Endothelial cell of umbilical vein (primary cell): ENCODE measurements at regions not wholly inside any gene's neighbourhood (a gene's known extent, or its start where the extent isn't known, plus 50 kb on each side); places are given as distances from the start of the nearest gene placed in this dataset.

Experiments
- BruUV-seq: library from RNA; stranded (reverse); fragments of 400-500 nt; replicated peaks from 2 replicates; lab custom pipeline; 2021; lab: Mats Ljungman, UMichigan
- CTCF ChIA-PET: fragments of 300-600, 350-600 bp; sonication (Branson Sonifier 250); formaldehyde crosslinking; loops from one replicate; lab custom pipeline; 2021; ENCODE audit warnings: antibody characterized with exemption, inconsistent platforms; lab: Charles Lee
- POLR2A ChIA-PET: fragments of 300-600, 350-600 bp; sonication (Branson Sonifier 250); formaldehyde crosslinking; loops from one replicate; lab custom pipeline; 2021; ENCODE audit warnings: antibody characterized with exemption, inconsistent platforms; lab: Charles Lee
- DNase-seq: peaks from one replicate; pipeline ENCODE4 v3.0.0-alpha.2; 2011; ENCODE audit warnings: low read depth, low spot score
- FAIRE-seq: peaks from 2 replicates; lab custom pipeline; 2011; peaks lifted over from hg19 to GRCh38; lab: Jason Lieb, UNC
- H2AFZ ChIP-seq: 2 replicates; pipeline ENCODE4 v1.6.0; 2012; ENCODE audit warnings: low read depth, low read length, control low read depth, inconsistent platforms
- H3K27ac ChIP-seq: 2 replicates; pipeline ENCODE4 v1.5.1; 2011; ENCODE audit warnings: low read depth, mild to moderate bottlenecking, control low read depth, low read length, moderate library complexity; ENCODE audit not compliant: insufficient read depth
- H3K27me3 ChIP-seq, 2 experiments: 2 replicates each; pipeline versions ENCODE4 v1.6.0 to v1.6.1; 2011; ENCODE audit warnings: low read length in 2 of 2, mixed read lengths in 1 of 2; ENCODE audit not compliant: control insufficient read depth in 2 of 2, insufficient read depth in 2 of 2
- H3K36me3 ChIP-seq, 2 experiments: 2 replicates in 1 of 2; 3 replicates in 1 of 2; pipeline ENCODE4 v1.5.1; 2011; ENCODE audit warnings: low read length in 2 of 2, mild to moderate bottlenecking in 1 of 2, moderate library complexity in 1 of 2; ENCODE audit not compliant: control insufficient read depth in 2 of 2, insufficient read depth in 2 of 2; ENCODE audit errors: extremely low read depth in 1 of 2
- H3K4me1 ChIP-seq: 3 replicates; pipeline ENCODE4 v1.5.1; 2011; ENCODE audit warnings: mild to moderate bottlenecking, low read length; ENCODE audit not compliant: control insufficient read depth, insufficient read depth; ENCODE audit errors: extremely low read depth
- H3K4me2 ChIP-seq: 2 replicates; pipeline ENCODE4 v1.6.1; 2011; ENCODE audit warnings: low read length, control low read depth, mixed read lengths; ENCODE audit not compliant: insufficient read depth
- H3K4me3 ChIP-seq, 3 experiments: fragments of 200-600 bp in 1 of 3; sonication (generic), shearing (Covaris generic) in 1 of 3; replicated peaks in 1 of 3; 2 replicates each; pipeline ENCODE4 v1.5.1; 2011 to 2016; ENCODE audit warnings: control low read depth in 3 of 3, low read length in 3 of 3, mild to moderate bottlenecking in 2 of 3, inconsistent platforms in 1 of 3, low read depth in 1 of 3, moderate library complexity in 1 of 3; ENCODE audit not compliant: insufficient read depth in 1 of 3
- H3K79me2 ChIP-seq: 2 replicates; pipeline ENCODE4 v1.6.0; 2012; ENCODE audit warnings: low read length, inconsistent platforms; ENCODE audit not compliant: control insufficient read depth, insufficient read depth
- H3K9ac ChIP-seq: replicated peaks from 2 replicates; pipeline ENCODE3; 2011; ENCODE audit warnings: low read length, control low read depth; ENCODE audit not compliant: insufficient read depth; ENCODE audit errors: extremely low read depth
- H3K9me1 ChIP-seq: replicated peaks from 3 replicates; pipeline ENCODE4 v1.6.0; 2011; ENCODE audit warnings: mild to moderate bottlenecking, low read length; ENCODE audit not compliant: control insufficient read depth, insufficient read depth; ENCODE audit errors: extremely low read depth
- H3K9me3 ChIP-seq: replicated peaks from 2 replicates; pipeline ENCODE4 v1.5.1; 2012; ENCODE audit warnings: low read length, inconsistent platforms; ENCODE audit not compliant: control insufficient read depth, insufficient read depth
- H4K20me1 ChIP-seq: replicated peaks from 2 replicates; pipeline ENCODE3; 2011; ENCODE audit warnings: mild to moderate bottlenecking, low read length; ENCODE audit not compliant: control insufficient read depth, insufficient read depth; ENCODE audit errors: extremely low read depth
- EZH2 ChIP-seq: IDR thresholded peaks from 2 replicates; pipeline ENCODE4 v1.6.1; 2012; ENCODE audit warnings: borderline replicate concordance, low read depth, mild to moderate bottlenecking, moderate library complexity, low read length, inconsistent platforms; ENCODE audit not compliant: severe bottlenecking
- FOS ChIP-seq: IDR thresholded peaks from 2 replicates; pipeline ENCODE4 v1.6.1; 2011; ENCODE audit warnings: mild to moderate bottlenecking, low read length, moderate library complexity, borderline replicate concordance; ENCODE audit not compliant: insufficient read depth
- GATA2 ChIP-seq: IDR thresholded peaks from 2 replicates; pipeline ENCODE4 v1.7.0; 2011; ENCODE audit warnings: low read depth, mild to moderate bottlenecking, moderate library complexity, mixed read lengths, low read length; ENCODE audit not compliant: insufficient read length, insufficient read depth
- JUN ChIP-seq: IDR thresholded peaks from 2 replicates; pipeline ENCODE4 v1.6.1; 2011; ENCODE audit warnings: borderline replicate concordance, low read depth; ENCODE audit not compliant: insufficient read length, insufficient read depth
- MYC ChIP-seq: IDR thresholded peaks from one replicate; pipeline ENCODE4 v1.6.1; 2011; ENCODE audit warnings: mild to moderate bottlenecking, low read depth, low read length
- POLR2A ChIP-seq: IDR thresholded peaks from 2 replicates; pipeline ENCODE4 v1.6.1; 2012; ENCODE audit warnings: low read depth, mild to moderate bottlenecking, control low read depth, low read length
- POLR2AphosphoS5 ChIP-seq: IDR thresholded peaks from 2 replicates; pipeline ENCODE4 v1.6.1; 2012; ENCODE audit warnings: low read depth, mild to moderate bottlenecking, control low read depth, low read length, moderate library complexity; ENCODE audit not compliant: insufficient read depth
- dilution Hi-C: fragments of 300-500 bp; cut with MboI; formaldehyde crosslinking; loops from one replicate; pipeline ENCODE4 v1.15.0; 2019; ENCODE audit warnings: low sequenced_read_pairs; ENCODE audit not compliant: extremely low pct_ligation_motif_present
- intact Hi-C: fragments of 100-400 bp; cut with micrococcal nuclease; formaldehyde crosslinking; loops from one replicate; pipeline ENCODE4 v1.10.0; 2022
- TF ChIP-seq, protein P1 (sequence below), 2 donors: IDR thresholded peaks; 1 replicate in 1 of 2; 2 replicates in 1 of 2; pipeline ENCODE4 v1.5.1; 2011; ENCODE audit warnings: low read length in 2 of 2, mild to moderate bottlenecking in 2 of 2, moderate library complexity in 2 of 2, control low read depth in 1 of 2, inconsistent platforms in 1 of 2, low read depth in 1 of 2; ENCODE audit not compliant: insufficient read depth in 1 of 2; ENCODE audit errors: extremely low read depth in 1 of 2
- TF ChIP-seq, protein P2 (sequence below): IDR thresholded peaks from 2 replicates; pipeline ENCODE4 v1.6.1; 2011; ENCODE audit not compliant: insufficient read depth, insufficient read length

DNA sequence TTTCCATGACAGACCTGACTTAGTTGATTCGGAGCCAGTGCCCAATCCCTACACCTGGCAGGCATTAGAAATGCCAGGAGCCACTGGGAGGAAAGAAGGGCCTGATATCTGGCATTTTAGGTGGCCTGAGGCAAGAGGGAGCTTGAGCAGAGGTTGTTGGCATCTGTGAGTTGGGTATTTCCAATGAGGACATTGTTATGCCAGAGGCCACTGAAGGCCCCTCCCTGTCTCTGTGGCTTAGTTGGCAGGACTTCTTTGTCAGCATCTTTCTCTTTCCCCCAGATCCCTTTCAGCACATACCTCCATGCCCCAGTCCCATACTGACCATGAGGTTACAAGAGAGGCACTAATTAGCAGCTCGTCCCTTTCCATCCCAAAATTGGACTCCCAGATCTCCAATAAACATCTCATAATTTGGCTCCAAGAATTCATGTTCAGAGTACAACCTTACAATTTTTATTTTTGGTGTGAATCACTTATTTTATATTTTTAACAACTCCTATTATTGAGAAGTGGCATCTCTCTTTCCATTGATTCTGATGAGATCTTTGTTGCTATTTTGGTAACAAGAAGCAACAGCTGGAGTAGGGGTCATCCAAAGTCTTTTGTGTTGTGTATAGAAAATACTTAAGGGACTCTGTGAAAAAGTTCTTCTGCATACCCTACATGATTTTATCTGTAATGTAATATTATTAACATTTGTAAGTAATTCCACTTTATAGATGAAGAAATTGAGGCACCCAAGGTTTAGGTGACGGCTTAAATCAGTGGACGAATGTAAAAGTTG is 68.6 kb upstream of the MAP3K1 start:
- dilution Hi-C loops, result no loop called here
- CTCF ChIA-PET, result interaction anchor here (1.3 kb wide), 1 partner anchor 92 kb away, joined by 3 read pairs; no protein-coding TSS in a partner anchor
- intact Hi-C loops, result no loop called here
- Histone ChIP-seq H3K4me1 (no peaks in the 10 kb centered on the region), H3K79me2 (no peaks in the 10 kb centered on the region), H3K27me3 (peaks cover 0 to 2% of the 10 kb centered on the region in 2 experiments), H4K20me1 (no peaks in the 10 kb centered on the region), H3K9me1 (no peaks in the 10 kb centered on the region), H3K27ac (no peak overlapping the region), H3K9me3 (no peaks in the 10 kb centered on the region), H2AFZ (no peak overlapping the region), H3K9ac (no peak overlapping the region), H3K4me3 (no peak overlapping the region), H3K36me3 (no peaks in the 10 kb centered on the region), H3K4me2 (no peak overlapping the region)
- TF ChIP-seq GATA2 (no peak), MYC (no peak), POLR2A (no peak), FOS (no peak), EZH2 (no peak), POLR2AphosphoS5 (no peak), JUN (no peak)
- TF ChIP-seq, protein P1, sequence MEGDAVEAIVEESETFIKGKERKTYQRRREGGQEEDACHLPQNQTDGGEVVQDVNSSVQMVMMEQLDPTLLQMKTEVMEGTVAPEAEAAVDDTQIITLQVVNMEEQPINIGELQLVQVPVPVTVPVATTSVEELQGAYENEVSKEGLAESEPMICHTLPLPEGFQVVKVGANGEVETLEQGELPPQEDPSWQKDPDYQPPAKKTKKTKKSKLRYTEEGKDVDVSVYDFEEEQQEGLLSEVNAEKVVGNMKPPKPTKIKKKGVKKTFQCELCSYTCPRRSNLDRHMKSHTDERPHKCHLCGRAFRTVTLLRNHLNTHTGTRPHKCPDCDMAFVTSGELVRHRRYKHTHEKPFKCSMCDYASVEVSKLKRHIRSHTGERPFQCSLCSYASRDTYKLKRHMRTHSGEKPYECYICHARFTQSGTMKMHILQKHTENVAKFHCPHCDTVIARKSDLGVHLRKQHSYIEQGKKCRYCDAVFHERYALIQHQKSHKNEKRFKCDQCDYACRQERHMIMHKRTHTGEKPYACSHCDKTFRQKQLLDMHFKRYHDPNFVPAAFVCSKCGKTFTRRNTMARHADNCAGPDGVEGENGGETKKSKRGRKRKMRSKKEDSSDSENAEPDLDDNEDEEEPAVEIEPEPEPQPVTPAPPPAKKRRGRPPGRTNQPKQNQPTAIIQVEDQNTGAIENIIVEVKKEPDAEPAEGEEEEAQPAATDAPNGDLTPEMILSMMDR (IDR thresholded peaks at IDR 0.05; ENCODE audit: extremely low read depth in 1 of 2, insufficient read depth in 1 of 2, low read depth in 1 of 2, low read length in 2 of 2), result no peak
- TF ChIP-seq, protein P2, sequence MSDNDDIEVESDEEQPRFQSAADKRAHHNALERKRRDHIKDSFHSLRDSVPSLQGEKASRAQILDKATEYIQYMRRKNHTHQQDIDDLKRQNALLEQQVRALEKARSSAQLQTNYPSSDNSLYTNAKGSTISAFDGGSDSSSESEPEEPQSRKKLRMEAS, result no peak
- FAIRE-seq (no peak), DNase-seq (no peak)
- no TSS peak for BruUV-seq
- POLR2A ChIA-PET, result no interaction called here
